ENCODE measurements at regions not wholly inside any gene's neighbourhood (a gene's known extent, or its start where the extent isn't known, plus 50 kb on each side); places are given as distances from the start of the nearest gene placed in this dataset.

- no peak for DNase-seq
These were observed 53.7 kb upstream of the ZNF32 start for GRCh38 chr10:43702213-43702935.

- no peak for DNase-seq
These were observed 52.6 kb upstream of the ZNF32 start for GRCh38 chr10:43701295-43701694.

- DNase-seq, result no peak
These were observed 51.6 kb upstream of the ZNF32 start for GRCh38 chr10:43700306-43700705.

GRCh38 chr10:43699516-43699915 is 50.8 kb upstream of the ZNF32 start:
- no peak for DNase-seq

Data from right hindlimb (tissue), 1 donor.